NB4 (cell line): ENCODE measurements at regions not wholly inside any gene's neighbourhood (a gene's known extent, or its start where the extent isn't known, plus 50 kb on each side); places are given as distances from the start of the nearest gene placed in this dataset.

Experiments used
- CTCF ChIP-seq: IDR thresholded peaks from one replicate; pipeline ENCODE4 v1.5.1; 2012; ENCODE audit warnings: low read depth, low read length
- MAX ChIP-seq: IDR thresholded peaks from 2 replicates; pipeline ENCODE4 v1.6.1; 2011; ENCODE audit warnings: low read depth, low read length
- MYC ChIP-seq: IDR thresholded peaks from 2 replicates; pipeline ENCODE4 v1.6.1; 2011; ENCODE audit warnings: low read depth, low read length
- POLR2A ChIP-seq: IDR thresholded peaks from 2 replicates; pipeline ENCODE4 v1.6.1; 2011; ENCODE audit warnings: mild to moderate bottlenecking; ENCODE audit not compliant: insufficient read length; ENCODE audit errors: extremely low read depth

DNA sequence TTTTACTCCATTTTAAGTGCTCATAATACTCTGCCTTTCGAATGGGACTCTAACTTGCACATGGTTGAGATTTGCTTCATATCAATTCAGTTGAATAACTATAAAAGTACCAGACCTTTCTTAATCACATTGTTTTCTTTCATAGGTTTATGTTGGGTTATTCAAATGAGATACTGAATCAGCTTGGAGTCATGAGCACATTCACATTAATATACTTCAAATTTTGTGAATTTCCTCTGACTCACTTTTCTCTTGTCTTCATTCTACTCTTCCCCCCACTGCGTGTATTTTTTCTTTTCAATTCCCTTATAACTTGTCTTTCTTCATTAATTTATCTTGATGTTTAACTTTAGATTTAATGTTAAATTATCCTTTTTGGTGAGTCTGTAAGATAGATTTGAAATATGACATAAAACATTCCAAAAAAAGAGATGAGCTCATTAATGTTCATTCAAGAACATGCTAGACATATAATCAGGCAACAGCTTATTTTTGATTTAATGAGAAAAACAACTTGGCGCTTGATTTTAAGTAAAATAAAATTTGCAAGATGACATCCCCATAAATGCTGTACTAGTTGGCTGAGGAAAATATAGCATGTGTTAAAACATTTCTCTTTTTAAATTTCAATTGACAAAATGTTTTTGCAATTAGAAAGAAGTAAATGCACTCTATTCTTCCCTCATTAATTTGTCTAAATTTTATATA lies 736.0 kb downstream of the CD109 start:
- no peak for TF ChIP-seq CTCF
- no peak for TF ChIP-seq MAX
- TF ChIP-seq POLR2A = no peak
- no peak for TF ChIP-seq MYC
